Testis (tissue), 2 donors: ENCODE measurements at regions not wholly inside any gene's neighbourhood (a gene's known extent, or its start where the extent isn't known, plus 50 kb on each side); places are given as distances from the start of the nearest gene placed in this dataset.

Source experiments
- DNase-seq: peaks from one replicate; pipeline ENCODE4 v3.0.0-alpha.2; 2019
- H3K27ac ChIP-seq, 2 donors: fragments of 200-600 bp; sonication (generic); one replicate each; pipeline ENCODE4 v1.5.1; 2019
- H3K27me3 ChIP-seq: fragments of 200-600 bp; sonication (generic); one replicate; pipeline ENCODE4 v1.5.1; 2019
- H3K36me3 ChIP-seq: fragments of 200-600 bp; sonication (generic); one replicate; pipeline ENCODE4 v1.5.1; 2017; ENCODE audit warnings: low read depth; ENCODE audit errors: missing control alignments
- H3K4me1 ChIP-seq: fragments of 200-600 bp; sonication (generic); one replicate; pipeline ENCODE4 v1.5.1; 2019
- H3K4me3 ChIP-seq, 2 donors: fragments of 200-600 bp; sonication (generic); one replicate each; pipeline ENCODE4 v1.5.1; 2017 to 2019
- H3K9me3 ChIP-seq: fragments of 200-600 bp; sonication (generic); one replicate; pipeline ENCODE4 v1.5.1; 2017
- POLR2A ChIP-seq: fragments of 450-650 bp; IDR thresholded peaks from one replicate; pipeline ENCODE4 v1.6.1; 2017; ENCODE audit warnings: antibody characterized with exemption, mild to moderate bottlenecking, moderate library complexity
- WGBS, 2 donors: methylation state at CpG; one replicate each; pipeline ENCODE4 v1.1.5; 2018; 5-methylcytosine and 5-hydroxymethylcytosine counted together
- intact Hi-C: fragments of 100-400 bp; cut with DNase I; formaldehyde crosslinking; loops from one replicate; pipeline ENCODE4 v1.15.1; 2023; ENCODE audit warnings: low total_unique reads
- TF ChIP-seq, protein P1 (sequence below), 3 experiments: fragments of 450-650 bp in 2 of 3; fragments of 200-600 bp in 1 of 3; sonication (generic) in 1 of 3; IDR thresholded peaks; one replicate each; pipeline ENCODE4 v1.5.1; 2016 to 2019; ENCODE audit warnings: antibody characterized with exemption in 3 of 3, mild to moderate bottlenecking in 2 of 3, moderate library complexity in 1 of 3

- no peak overlapping the region for H3K4me3 ChIP-seq
- TF ChIP-seq POLR2A: no peak
- no peak overlapping the region for H3K27ac ChIP-seq
- 60 to 72% methylated on average over 1 of the region's 1 CpG for WGBS, 2 donors
- H3K4me1 ChIP-seq: no peaks in the 10 kb centered on the region
- no peaks in the 10 kb centered on the region for H3K36me3 ChIP-seq
- H3K9me3 ChIP-seq: no peaks in the 10 kb centered on the region
- no peaks in the 10 kb centered on the region for H3K27me3 ChIP-seq
- DNase-seq: no peak
- intact Hi-C loops: no loop called here
Measured at GRCh38 chr2:6747433-6747832, 118.3 kb downstream of the CMPK2 start.

- no peak for TF ChIP-seq POLR2A
- TF ChIP-seq, protein P1, sequence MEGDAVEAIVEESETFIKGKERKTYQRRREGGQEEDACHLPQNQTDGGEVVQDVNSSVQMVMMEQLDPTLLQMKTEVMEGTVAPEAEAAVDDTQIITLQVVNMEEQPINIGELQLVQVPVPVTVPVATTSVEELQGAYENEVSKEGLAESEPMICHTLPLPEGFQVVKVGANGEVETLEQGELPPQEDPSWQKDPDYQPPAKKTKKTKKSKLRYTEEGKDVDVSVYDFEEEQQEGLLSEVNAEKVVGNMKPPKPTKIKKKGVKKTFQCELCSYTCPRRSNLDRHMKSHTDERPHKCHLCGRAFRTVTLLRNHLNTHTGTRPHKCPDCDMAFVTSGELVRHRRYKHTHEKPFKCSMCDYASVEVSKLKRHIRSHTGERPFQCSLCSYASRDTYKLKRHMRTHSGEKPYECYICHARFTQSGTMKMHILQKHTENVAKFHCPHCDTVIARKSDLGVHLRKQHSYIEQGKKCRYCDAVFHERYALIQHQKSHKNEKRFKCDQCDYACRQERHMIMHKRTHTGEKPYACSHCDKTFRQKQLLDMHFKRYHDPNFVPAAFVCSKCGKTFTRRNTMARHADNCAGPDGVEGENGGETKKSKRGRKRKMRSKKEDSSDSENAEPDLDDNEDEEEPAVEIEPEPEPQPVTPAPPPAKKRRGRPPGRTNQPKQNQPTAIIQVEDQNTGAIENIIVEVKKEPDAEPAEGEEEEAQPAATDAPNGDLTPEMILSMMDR (IDR thresholded peaks at IDR 0.05): no peak
- Histone ChIP-seq H3K4me1 (no peaks in the 10 kb centered on the region), H3K36me3 (no peaks in the 10 kb centered on the region), H3K27me3 (no peaks in the 10 kb centered on the region), H3K4me3 (no peak overlapping the region), H3K27ac (no peak overlapping the region), H3K9me3 (no peaks in the 10 kb centered on the region)
- WGBS, 2 donors: 50 to 51% methylated on average over 8 of the region's 8 CpGs
- DNase-seq: no peak
- intact Hi-C loops: no loop called here
Measured at GRCh38 chr2:6748406-6749067, 117.2 kb downstream of the CMPK2 start.

DNA sequence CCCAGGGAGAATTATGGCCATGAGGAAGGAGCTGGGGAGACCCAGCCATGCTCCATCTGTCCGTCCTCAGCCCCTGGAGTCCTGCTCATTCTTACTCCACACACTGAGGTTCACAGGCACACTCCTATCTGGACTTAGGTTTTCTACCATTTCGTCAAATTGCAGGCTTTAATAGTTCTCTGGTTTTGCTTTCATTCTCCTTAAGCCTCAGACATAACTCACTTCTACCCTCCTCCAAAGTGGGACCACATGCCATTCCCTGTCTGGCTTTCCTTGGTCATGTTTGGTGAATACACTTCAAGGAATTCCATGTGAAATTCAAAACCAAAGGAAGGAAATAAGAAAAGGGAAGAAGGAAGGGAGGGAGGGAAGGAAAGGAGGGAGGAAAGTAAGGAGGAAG, 115.7 kb downstream of the CMPK2 start:
- DNase-seq: no peak
- intact Hi-C loops: no loop called here
- Histone ChIP-seq H3K4me3 (no peak overlapping the region), H3K36me3 (no peaks in the 10 kb centered on the region), H3K27ac (no peak overlapping the region), H3K9me3 (no peaks in the 10 kb centered on the region), H3K4me1 (no peaks in the 10 kb centered on the region), H3K27me3 (no peaks in the 10 kb centered on the region)
- WGBS, 2 donors: 49 to 66% methylated on average over 2 of the region's 2 CpGs
- TF ChIP-seq, protein P1 (IDR thresholded peaks at IDR 0.05): no peak

GRCh38 chr2:6750411-6751158, 115.1 kb downstream of the CMPK2 start:
- H3K9me3 ChIP-seq: no peaks in the 10 kb centered on the region
- H3K4me1 ChIP-seq: no peaks in the 10 kb centered on the region
- H3K36me3 ChIP-seq: no peaks in the 10 kb centered on the region
- no peak overlapping the region for H3K27ac ChIP-seq
- WGBS, 2 donors: 47 to 50% methylated on average over 8 of the region's 8 CpGs
- TF ChIP-seq POLR2A: no peak
- TF ChIP-seq, protein P1 (IDR thresholded peaks at IDR 0.05): no peak
- DNase-seq: no peak
- no peaks in the 10 kb centered on the region for H3K27me3 ChIP-seq
- no peak overlapping the region for H3K4me3 ChIP-seq
- intact Hi-C loops: no loop called here

DNA sequence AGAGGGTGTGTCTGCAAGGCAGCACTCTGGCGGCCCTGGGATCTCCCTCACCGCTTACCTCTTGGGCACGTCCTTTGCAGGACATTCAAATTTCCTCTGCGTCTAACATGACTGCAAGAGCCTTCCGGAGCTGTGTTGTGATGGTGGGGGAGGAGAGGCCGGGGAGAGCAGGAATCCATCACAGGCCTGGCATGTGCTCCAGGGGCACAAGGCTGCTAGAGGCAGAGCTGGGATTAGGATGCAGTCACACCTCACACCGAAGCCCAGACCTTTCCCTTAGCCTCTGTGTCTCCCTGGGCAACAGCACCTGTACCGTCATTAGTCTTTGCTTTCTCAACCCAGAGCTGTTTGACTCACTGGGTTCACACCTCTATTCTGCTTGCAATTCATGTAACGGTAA, 111.3 kb downstream of the CMPK2 start:
- intact Hi-C loops: no loop called here
- Histone ChIP-seq H3K4me3 (no peak overlapping the region), H3K36me3 (no peaks in the 10 kb centered on the region), H3K27ac (no peak overlapping the region), H3K27me3 (no peaks in the 10 kb centered on the region), H3K4me1 (no peaks in the 10 kb centered on the region), H3K9me3 (no peaks in the 10 kb centered on the region)
- TF ChIP-seq POLR2A: no peak
- TF ChIP-seq, protein P1 (IDR thresholded peaks at IDR 0.05): no peak
- WGBS, 2 donors: 69 to 76% methylated on average over 9 of the region's 9 CpGs
- no peak for DNase-seq
